GM12878 (cell line): ENCODE measurements at regions not wholly inside any gene's neighbourhood (a gene's known extent, or its start where the extent isn't known, plus 50 kb on each side); places are given as distances from the start of the nearest gene placed in this dataset.

ENCODE experiments used
- E2F8 ChIP-seq: fragments of 450-650 bp; IDR thresholded peaks from 2 replicates; pipeline ENCODE4 v1.6.1; 2018; ENCODE audit warnings: mild to moderate bottlenecking, low read depth, moderate library complexity; ENCODE audit not compliant: partially characterized antibody
- EZH2 ChIP-seq: IDR thresholded peaks from 2 replicates; pipeline ENCODE4 v1.6.1; 2012; ENCODE audit warnings: low read depth, mild to moderate bottlenecking, control low read depth, inconsistent platforms, low read length, borderline replicate concordance; ENCODE audit not compliant: control insufficient read depth
- POLR2A ChIP-seq: IDR thresholded peaks from 2 replicates; pipeline ENCODE4 v1.6.1; 2011; ENCODE audit warnings: low read depth, mild to moderate bottlenecking, low read length
- POLR2AphosphoS5 ChIP-seq: IDR thresholded peaks from 2 replicates; pipeline ENCODE4 v1.6.1; 2011; ENCODE audit warnings: mild to moderate bottlenecking, low read length, inconsistent platforms
- TF ChIP-seq, protein P1 (sequence below), 3 experiments: IDR thresholded peaks in 2 of 3; conservative IDR thresholded peaks in 1 of 3; 2 replicates each; pipeline ENCODE4 v1.5.1; 2011; ENCODE audit warnings: low read depth in 3 of 3, low read length in 3 of 3, mild to moderate bottlenecking in 3 of 3, control low read depth in 2 of 3, moderate library complexity in 2 of 3, inconsistent platforms in 1 of 3, mixed read lengths in 1 of 3; ENCODE audit not compliant: control insufficient read depth in 2 of 3, insufficient read depth in 1 of 3; ENCODE audit errors: extremely low read depth in 1 of 3
- TF ChIP-seq, protein P2 (sequence below): fragments of 150-350 bp; IDR thresholded peaks from 2 replicates; pipeline ENCODE4 v1.6.1; 2016; ENCODE audit warnings: low read depth, low read length

DNA sequence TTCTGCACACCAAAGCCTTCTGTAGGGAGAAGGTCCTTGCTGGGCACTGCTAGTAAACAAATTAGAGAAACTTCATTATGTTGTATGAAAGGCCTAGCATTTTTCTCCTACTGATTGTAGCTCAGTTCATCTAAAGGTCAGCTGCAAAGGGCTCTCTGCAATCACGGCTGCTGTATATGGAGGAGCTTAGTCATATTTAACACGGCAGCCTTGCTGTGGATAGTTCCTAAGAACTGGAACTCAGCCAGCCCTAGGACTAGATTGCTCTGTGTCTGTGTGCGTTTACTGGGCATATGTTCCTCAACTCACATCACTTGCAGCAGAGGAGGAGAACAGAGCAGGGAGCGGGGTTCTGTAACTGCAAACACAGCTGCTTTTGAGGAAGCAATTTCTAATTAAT is 1103.9 kb upstream of the KLHL29 start:
- TF ChIP-seq EZH2, result no peak
- TF ChIP-seq, protein P1, sequence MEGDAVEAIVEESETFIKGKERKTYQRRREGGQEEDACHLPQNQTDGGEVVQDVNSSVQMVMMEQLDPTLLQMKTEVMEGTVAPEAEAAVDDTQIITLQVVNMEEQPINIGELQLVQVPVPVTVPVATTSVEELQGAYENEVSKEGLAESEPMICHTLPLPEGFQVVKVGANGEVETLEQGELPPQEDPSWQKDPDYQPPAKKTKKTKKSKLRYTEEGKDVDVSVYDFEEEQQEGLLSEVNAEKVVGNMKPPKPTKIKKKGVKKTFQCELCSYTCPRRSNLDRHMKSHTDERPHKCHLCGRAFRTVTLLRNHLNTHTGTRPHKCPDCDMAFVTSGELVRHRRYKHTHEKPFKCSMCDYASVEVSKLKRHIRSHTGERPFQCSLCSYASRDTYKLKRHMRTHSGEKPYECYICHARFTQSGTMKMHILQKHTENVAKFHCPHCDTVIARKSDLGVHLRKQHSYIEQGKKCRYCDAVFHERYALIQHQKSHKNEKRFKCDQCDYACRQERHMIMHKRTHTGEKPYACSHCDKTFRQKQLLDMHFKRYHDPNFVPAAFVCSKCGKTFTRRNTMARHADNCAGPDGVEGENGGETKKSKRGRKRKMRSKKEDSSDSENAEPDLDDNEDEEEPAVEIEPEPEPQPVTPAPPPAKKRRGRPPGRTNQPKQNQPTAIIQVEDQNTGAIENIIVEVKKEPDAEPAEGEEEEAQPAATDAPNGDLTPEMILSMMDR (IDR thresholded peaks at IDR 0.05 in 2 of 3, conservative IDR thresholded peaks at IDR 0.05 in 1 of 3; ENCODE audit: control insufficient read depth in 2 of 3, extremely low read depth in 1 of 3, insufficient read depth in 1 of 3, low read depth in 3 of 3, low read length in 3 of 3), result no peak
- TF ChIP-seq E2F8, result no peak
- no peak for TF ChIP-seq POLR2A
- no peak for TF ChIP-seq POLR2AphosphoS5
- TF ChIP-seq, protein P2, sequence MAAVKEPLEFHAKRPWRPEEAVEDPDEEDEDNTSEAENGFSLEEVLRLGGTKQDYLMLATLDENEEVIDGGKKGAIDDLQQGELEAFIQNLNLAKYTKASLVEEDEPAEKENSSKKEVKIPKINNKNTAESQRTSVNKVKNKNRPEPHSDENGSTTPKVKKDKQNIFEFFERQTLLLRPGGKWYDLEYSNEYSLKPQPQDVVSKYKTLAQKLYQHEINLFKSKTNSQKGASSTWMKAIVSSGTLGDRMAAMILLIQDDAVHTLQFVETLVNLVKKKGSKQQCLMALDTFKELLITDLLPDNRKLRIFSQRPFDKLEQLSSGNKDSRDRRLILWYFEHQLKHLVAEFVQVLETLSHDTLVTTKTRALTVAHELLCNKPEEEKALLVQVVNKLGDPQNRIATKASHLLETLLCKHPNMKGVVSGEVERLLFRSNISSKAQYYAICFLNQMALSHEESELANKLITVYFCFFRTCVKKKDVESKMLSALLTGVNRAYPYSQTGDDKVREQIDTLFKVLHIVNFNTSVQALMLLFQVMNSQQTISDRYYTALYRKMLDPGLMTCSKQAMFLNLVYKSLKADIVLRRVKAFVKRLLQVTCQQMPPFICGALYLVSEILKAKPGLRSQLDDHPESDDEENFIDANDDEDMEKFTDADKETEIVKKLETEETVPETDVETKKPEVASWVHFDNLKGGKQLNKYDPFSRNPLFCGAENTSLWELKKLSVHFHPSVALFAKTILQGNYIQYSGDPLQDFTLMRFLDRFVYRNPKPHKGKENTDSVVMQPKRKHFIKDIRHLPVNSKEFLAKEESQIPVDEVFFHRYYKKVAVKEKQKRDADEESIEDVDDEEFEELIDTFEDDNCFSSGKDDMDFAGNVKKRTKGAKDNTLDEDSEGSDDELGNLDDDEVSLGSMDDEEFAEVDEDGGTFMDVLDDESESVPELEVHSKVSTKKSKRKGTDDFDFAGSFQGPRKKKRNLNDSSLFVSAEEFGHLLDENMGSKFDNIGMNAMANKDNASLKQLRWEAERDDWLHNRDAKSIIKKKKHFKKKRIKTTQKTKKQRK, result no peak
